ENCODE measurements at regions not wholly inside any gene's neighbourhood (a gene's known extent, or its start where the extent isn't known, plus 50 kb on each side); places are given as distances from the start of the nearest gene placed in this dataset.
"Not testable (repeated sequence)": the region's sequence is repeated elsewhere in the genome, so short reads cannot be mapped to it uniquely, and the experiment has no call there.

DNA sequence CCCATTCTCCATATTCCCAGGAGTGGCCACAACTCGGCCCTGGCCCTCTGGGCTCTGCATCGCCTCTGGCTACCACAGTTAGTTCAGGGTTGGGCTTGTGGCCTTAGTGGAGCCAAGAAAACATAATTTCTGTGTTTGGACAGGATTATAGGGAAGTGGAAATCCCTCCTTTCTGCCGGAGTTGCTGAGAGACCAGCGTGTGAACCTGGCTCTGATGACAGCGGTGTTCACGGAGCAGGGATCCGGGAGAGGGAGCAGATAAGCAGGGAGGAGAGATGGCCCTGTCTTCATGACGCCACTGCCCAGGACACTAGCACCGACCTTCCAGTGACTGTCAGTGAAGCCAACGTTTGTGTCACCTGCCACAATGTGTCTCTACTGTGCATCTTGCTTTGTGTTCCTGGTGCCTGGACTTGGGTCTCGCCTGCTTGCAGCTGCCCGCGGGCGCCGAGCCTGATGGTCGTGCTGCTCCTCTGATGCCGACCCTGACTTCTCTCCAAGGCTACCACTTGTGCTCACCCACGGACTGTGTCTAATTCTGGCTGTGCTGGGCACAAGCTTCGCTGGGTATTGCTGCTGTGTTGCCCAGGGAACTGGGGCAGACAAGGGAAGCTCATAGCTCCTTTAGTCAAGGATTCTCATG lies 67.0 kb upstream of the VIPR2 start:
- CTCF ChIA-PET = no interaction called here
- POLR2A ChIA-PET = no interaction called here

DNA sequence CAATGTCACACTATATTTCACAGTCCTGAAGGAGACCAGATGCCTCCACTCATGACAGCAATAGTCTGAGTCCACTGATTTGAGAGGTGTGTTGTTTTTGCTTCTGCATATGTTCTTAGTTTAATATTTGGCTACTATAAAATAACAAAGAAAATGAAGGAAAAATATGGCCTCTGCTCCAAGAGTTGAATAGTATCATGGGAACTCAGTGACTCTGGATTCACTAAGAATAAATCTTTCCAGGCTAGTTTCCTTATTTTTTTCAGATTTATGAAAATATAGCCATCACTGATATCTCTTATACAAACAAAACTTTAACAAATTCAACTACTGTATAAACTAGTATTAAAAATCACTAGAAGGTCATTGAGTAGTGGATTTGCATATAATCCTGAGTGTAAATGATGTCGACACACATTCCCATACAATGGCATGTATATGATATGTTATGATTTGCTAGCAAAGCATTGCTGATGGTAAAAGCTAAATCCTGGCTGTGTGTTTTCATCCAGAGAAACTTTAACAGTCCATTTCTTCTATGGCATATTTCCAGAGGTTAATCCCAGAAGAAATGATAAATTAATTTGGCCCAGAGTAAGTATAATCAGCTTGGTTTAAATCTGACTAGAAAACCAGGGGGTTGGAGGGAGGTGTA lies 66.0 kb upstream of the VIPR2 start:
- ChIA-PET POLR2A (no interaction called here), CTCF (no interaction called here)

DNA sequence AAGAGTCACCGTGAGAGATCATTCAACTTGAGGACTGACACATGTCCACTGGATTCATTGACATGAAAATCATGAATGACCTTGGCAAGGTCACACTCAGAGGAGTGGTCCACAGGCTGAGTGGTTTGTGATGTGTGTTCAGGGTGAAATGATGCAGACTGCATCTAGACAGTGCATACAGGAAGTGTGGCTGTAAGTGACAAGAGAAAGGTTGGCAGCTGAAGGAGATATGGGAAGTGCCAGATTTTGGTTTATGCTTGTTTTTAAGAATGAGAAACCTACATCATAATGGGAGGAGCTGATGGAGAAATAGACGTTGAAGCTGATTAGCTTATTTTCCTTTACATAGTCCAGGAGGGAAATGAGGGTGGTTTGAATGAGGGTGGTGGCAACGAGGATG lies 64.8 kb upstream of the VIPR2 start:
- ChIA-PET CTCF (no interaction called here), POLR2A (no interaction called here)

DNA sequence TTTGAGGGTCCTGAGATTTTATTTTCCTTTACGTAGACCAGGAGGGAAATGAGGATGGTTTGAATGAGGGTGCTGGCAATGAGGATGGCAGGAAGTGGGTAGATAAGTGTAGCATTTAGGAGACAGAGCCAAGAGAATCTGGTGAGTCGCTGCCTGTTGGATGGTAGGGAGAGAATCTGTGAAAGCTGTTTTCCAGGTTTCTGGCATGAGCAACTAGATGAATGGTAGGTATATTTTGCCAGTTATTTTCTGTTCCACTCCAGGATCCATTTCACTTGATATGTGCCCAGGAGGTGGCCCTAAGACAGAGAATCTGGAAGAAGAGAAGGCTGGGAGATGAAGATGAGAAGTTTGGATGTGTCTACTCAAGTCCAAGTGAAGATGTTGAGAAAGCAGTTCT lies 63.3 kb upstream of the VIPR2 start:
- CTCF ChIA-PET = no interaction called here
- POLR2A ChIA-PET = no interaction called here

DNA sequence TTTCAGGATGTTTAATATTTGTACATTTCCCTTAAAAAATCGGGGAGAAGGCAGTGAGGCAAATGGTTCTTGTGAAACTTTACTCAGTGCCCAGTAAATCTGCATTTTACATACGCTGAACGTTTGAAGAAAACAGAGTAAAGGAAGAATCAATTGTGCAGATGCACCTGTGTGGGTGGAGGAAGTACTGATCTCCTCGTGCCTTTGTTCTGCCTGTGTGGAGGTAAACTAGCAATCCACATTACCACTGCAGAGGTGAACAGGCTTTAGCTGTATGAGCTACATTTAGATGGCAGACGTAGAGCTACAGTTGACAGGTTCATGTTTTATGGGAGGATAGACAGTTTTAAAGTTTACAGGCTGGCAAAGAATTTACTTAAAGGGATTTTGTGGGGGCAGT lies 62.7 kb upstream of the VIPR2 start:
- CTCF ChIA-PET = no interaction called here
- POLR2A ChIA-PET = no interaction called here

DNA sequence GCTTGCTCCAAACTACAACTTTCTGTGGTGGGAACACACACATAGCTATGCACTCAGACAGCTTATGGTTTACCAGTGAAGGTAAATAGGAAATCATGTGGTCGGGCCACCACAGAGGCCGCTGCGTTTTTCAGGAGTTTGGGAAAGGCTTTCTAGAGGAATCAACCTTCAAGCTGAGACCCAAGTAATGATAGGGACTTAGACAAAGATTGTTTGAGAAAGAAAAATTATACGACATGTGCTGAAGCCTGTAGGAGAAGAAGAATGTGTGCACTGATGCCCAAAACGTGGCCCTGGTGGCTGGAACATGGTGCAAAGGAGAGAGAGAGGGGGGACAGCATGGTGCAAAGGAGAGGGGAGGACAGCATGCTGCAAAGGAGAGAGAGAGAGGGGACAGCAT lies 61.2 kb upstream of the VIPR2 start:
- POLR2A ChIA-PET = no interaction called here

DNA sequence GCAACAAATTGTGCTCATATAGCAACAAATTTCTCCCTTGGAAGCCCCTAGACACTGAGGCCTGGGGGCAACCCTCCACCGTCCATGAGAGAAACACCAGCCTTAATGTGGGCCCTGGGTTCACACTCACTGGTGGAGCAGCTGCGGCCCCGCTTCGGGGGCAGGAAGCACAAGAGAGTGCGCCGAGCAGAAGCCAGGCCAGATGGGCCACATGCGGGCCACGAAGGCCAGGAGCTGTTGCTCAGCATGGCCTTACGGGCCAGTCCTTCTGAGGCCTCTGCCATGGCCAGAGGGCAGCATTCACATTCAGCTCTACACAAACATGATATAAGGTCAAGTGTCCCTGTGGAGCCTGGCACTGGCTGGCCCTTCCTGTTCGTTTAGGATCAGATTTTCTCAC lies 60.0 kb upstream of the VIPR2 start:
- POLR2A ChIA-PET = no interaction called here

More for the DNA sequence above, 61.2 kb upstream of the VIPR2 start:
- CTCF ChIA-PET = no interaction called here

DNA sequence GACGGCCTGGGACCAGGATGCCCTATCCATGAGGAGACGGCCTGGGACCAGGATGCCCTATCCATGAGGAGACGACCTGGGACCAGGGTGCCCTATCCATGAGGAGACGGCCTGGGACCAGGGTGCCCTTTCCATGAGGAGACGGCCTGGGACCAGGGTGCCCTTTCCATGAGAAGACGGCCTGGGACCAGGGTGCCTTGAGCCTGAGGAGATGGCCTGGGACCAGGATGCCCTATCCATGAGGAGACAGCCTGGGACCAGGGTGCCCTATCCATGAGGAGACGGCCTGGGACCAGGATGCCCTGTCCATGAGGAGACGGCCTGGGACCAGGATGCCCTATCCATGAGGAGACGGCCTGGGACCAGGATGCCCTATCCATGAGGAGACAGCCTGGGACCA lies 58.6 kb upstream of the VIPR2 start:
- CTCF ChIA-PET, POLR2A ChIA-PET: not testable (repeated sequence)

More for the DNA sequence above, 60.0 kb upstream of the VIPR2 start:
- CTCF ChIA-PET = no interaction called here

DNA sequence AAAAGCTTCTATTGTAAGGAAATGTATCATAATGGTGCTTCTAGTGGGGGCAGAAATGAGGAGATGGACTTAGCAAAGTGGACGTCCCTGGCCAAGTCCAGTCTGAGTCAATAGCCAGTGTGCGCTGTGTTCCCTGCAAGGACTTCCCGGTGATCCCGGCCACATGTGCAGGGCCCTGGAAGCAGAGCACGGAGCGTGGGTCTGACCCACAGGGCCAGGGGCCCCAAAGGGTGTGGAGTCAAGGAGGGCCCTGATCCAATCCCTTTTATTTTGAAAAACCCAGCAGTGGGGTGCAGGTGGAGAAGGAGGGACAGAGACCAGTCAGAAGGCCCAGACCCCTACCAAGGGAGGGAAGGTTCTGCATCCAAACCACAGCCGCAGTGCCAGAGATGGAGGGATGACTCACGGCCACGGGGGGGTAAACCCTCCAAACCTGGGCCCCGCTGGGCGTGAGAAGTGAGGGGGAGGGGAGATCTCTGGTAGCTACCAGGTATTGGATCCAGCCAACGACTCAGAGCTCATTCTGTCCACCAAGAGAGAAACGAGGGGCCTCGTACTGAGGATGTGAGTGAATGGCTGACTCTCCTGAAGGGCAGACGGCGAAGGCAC lies 57.2 kb upstream of the VIPR2 start:
- POLR2A ChIA-PET = no interaction called here
- CTCF ChIA-PET = no interaction called here

DNA sequence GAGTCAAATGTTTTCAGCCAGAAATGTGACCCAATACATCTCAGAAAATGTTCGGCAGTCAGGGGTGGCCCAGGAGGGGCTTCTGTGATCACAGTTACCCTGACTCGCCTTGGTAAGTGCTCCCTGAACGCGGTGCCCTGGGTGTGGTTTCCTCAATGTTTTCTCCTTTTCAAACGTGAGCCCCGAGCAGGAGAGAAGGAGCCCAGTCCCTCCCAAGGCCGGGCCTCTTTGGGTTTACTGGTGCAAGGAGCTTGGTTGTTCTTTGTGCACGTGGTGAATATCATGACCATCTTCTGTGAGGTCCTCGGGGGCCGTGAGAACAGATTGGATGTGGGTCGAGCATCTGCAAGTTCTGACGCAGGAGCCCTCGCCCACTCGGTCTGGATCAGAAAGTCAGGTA lies 55.8 kb upstream of the VIPR2 start:
- ChIA-PET CTCF (no interaction called here), POLR2A (no interaction called here)

DNA sequence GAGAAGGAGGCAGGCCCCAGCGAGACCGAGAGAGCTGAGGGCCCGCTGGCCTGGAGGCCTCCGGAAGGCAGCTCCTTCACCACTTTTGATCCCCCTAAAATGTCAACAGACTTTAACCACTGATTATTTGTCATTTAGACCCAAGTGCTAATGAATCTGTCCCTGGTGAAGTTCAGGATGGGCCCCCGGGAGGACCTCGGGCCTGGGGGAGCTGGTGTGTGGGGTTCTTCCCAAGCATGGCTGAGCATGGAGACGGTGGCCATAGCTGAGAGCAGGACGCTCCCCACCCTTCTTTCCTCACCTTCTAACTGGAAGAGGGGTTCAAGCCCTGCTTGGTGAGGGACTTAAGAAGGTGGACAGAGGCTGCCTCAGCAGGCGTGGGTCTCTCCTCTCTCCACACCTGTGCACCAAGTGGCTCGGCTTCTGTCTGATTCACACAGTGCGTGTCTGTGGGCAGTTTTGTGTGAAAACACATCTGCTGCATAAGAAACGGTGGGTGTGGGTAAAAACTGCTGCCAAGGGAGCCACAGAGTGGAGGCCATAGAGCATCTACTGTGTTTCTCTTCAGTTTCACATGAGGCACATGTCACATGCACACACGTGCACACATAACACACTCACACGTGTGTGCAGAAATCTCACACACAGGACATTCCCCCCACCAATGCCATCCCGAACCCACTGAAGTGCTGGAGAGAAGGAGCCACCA lies 53.5 kb upstream of the VIPR2 start:
- ChIA-PET POLR2A (interaction anchor here (0.6 kb wide), 1 partner anchor 20 kb away, joined by 4 read pairs; no protein-coding TSS in a partner anchor), CTCF (interaction anchor here (0.9 kb wide), 1 partner anchor 54 kb away, joined by 3 read pairs; the partner anchor contains the start of gene VIPR2)

DNA sequence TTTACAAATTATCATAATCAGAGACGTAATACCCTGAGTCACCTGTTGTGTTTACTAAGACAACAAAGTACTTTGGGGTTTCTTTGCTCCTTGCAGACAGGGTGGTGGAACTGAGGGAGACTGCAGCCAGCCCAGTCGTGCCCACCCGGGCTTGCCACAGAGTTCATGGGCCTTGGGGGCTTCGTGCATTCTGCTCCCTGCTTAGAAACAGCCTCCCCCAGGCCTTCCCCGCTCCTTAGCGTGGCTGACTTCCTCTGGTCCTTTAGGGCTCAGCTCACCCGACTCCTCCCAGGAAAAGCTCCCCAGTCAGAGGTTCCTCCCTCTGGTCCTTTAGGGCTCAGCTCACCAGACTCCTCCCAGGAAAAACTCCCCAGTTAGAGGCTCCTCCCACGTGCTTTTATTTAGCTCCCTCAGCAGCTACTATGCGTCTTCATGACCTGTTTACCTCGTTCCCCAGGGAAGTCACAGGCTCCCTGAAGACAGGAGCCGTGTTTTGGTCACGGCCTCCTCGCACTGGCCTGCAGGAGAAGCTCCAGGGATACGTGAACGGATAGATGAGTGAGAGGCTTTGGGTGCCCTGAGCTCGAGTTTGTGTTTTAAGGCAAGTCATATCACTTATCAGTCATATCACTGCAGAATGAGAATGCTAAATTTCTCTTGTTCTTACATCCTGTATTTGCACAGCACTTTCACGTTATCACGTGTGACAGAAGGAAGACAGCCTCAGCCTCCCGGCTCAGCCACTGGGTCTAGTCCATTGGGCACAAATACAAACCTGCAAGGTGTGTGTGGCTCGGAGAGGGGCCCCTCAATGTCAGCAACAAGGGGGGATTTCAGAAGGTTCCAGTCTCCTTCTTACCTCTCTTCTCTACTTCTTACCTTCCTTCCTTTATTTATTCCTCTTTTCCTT lies 52.7 kb upstream of the VIPR2 start:
- ChIA-PET CTCF (interaction anchor here (0.9 kb wide), 1 partner anchor 53 kb away, joined by 3 read pairs; the partner anchor contains the start of gene VIPR2), POLR2A (interaction anchor here (0.6 kb wide), 1 partner anchor 21 kb away, joined by 4 read pairs; no protein-coding TSS in a partner anchor)

DNA sequence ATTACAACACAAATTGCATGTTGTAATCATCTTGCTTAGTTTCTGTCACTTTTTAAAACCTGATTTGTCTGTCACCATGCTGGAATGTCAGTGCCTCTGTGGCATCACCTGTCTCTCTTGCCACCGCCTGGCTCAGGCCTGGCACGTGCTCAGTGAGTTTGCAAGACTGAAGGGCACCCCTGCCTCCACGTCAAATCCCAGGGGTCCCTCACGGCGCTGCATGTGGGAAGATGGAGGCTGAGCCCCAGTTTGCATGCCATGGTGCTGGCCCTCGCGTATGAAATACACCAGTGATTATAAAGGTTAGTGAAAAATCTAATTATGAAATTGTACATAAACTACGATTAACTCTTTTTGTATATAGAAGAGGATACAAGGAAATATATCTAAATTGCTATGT lies 51.9 kb upstream of the VIPR2 start:
- ChIA-PET CTCF (no interaction called here), POLR2A (no interaction called here)

DNA sequence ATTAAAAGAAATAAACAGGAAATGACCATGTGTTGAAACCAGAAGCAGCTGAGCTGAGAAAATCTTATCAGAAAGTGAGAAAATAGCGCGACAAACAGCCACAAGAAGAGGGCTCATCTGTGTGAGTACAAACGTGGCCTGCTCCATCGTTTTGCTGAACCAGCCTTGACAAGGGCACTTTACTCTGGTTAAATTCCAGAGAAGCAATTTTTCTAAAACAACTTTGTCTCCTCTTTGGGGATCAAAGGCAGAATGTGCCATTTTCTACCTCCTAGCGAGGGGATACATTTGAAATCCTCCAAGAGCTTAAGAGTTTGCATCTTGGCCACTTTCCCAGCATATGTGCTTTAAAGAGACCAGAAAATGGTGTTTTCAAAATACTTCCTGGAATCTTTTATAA lies 51.3 kb upstream of the VIPR2 start:
- CTCF ChIA-PET = no interaction called here

More for the DNA sequence above, 51.3 kb upstream of the VIPR2 start:
- POLR2A ChIA-PET = no interaction called here
